ENCODE measurements at regions not wholly inside any gene's neighbourhood (a gene's known extent, or its start where the extent isn't known, plus 50 kb on each side); places are given as distances from the start of the nearest gene placed in this dataset.

DNA sequence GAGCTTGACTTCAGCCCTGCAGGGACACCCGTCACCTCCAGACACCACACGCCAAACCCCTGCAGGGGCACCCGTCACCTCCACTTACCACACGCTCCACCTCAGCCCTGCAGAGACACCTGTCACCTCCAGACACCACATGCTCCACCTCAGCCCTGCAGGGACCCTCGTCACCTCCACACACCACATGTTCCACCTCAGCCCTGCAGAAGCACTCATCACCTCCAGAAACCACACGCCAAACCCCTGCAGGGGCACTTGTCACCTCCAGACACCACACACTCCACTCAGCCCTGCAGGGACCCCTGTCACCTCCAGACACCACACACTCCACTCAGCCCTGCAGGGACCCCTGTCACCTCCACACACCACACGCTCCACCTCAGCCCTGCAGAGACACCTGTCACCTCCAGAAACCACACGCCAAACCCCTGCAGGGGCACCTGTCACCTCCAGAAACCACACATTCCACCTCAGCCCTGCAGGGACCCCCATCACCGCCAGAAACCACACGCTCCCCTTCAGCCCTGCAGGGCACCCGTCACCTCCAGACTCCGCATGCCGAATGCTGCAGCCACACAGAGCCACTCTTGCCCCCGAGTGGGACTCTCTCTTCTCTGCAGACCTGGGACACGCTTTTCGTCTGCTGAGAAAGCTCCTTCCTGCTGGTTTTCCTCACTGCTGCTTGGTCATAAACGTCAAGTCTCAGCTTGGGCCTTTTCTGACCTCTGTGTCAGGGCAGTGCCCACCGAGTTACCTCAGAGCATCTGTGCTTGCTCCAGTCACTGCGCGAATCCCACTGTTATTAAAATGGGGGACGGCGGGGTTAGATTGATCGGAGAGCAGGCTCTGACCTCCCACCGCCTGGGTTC, 77.5 kb upstream of the SALL3 start:
- Histone ChIP-seq H3K27ac (no peak overlapping the region), H3K36me3 (ENCODE audit: low read depth) (no peaks in the 10 kb centered on the region), H3K4me1 (ENCODE audit: insufficient read depth) (no peaks in the 10 kb centered on the region), H3K4me3 (no peak overlapping the region), H3K27me3 (replicated peaks; ENCODE audit: insufficient read depth) (no peaks in the 10 kb centered on the region), H3K9me3 (ENCODE audit: low read depth) (no peaks in the 10 kb centered on the region), H3K4me2 (ENCODE audit: unreplicated experiment) (no peak overlapping the region), H2AFZ (no peak overlapping the region), H3K9ac (no peak overlapping the region), H3K79me2 (ENCODE audit: insufficient read depth) (no peaks in the 10 kb centered on the region), H3F3A (ENCODE audit: insufficient read depth) (no peaks in the 10 kb centered on the region), H4K20me1 (ENCODE audit: insufficient read depth) (no peaks in the 10 kb centered on the region), H3K9me2 (ENCODE audit: insufficient read depth) (no peaks in the 10 kb centered on the region)
- WGBS, 2 experiments (ENCODE audit: low coverage in 1 of 2, low lambda C conversion rate in 2 of 2, missing lambda C conversion rate in 2 of 2), result 17 to 20% methylated on average over 21 to 24 of the region's 24 CpGs
- in situ Hi-C loops (cut with MboI), result no loop called here
- DNase-seq, result no peak
- no peak for TF ChIP-seq EZH2 (IDR thresholded peaks at IDR 0.05; ENCODE audit: insufficient read depth, poor library complexity, severe bottlenecking)
- no peak for TF ChIP-seq EZH2phosphoT487 (IDR thresholded peaks at IDR 0.05; ENCODE audit: insufficient read depth, low read depth)

DNA sequence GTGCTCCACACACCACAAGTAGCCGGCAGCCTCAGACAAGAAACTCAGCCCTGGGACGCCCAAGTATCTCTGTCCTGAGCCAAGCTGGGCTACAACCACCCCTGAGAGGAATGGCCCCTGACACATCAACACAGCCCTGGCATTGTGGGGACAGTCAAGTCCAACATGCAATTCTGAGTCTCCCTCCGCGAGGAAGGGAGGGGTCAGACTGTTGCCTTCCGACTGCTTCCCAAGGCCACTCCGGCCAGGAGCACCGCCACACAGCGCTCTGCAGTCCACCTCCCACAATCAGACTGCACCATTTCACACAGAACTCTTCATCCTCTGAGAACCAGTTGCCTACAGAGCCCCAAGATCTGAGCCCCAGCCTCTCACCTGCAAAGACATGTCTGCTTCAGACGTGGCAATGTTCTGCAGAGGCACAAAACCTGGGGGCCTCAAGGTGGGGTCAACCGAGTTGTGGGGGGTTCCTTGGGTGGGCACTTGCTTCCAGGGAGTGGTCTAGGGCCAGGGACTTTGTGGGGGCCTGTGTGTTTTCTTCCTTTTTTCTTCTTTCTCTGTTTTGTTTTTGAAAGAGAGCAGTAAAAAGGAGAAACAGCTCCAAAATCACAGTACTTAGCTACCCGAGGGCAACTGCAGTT, 76.7 kb upstream of the SALL3 start:
- Histone ChIP-seq H3K79me2 (ENCODE audit: insufficient read depth) (no peaks in the 10 kb centered on the region), H3K4me1 (ENCODE audit: insufficient read depth) (no peaks in the 10 kb centered on the region), H3K36me3 (ENCODE audit: low read depth) (no peaks in the 10 kb centered on the region), H2AFZ (no peak overlapping the region), H3K4me2 (ENCODE audit: unreplicated experiment) (no peak overlapping the region), H3K9ac (no peak overlapping the region), H3K4me3 (no peak overlapping the region), H3K9me3 (ENCODE audit: low read depth) (no peaks in the 10 kb centered on the region), H3F3A (ENCODE audit: insufficient read depth) (no peaks in the 10 kb centered on the region), H3K27ac (no peak overlapping the region), H3K9me2 (ENCODE audit: insufficient read depth) (no peaks in the 10 kb centered on the region), H3K27me3 (replicated peaks; ENCODE audit: insufficient read depth) (no peaks in the 10 kb centered on the region), H4K20me1 (ENCODE audit: insufficient read depth) (no peaks in the 10 kb centered on the region)
- WGBS, 2 experiments (ENCODE audit: low coverage in 1 of 2, low lambda C conversion rate in 2 of 2, missing lambda C conversion rate in 2 of 2), result 42 to 43% methylated on average over 11 of the region's 11 CpGs
- in situ Hi-C loops (cut with MboI), result no loop called here
- no peak for DNase-seq
- TF ChIP-seq EZH2phosphoT487 (IDR thresholded peaks at IDR 0.05; ENCODE audit: insufficient read depth, low read depth) (no peak), EZH2 (IDR thresholded peaks at IDR 0.05; ENCODE audit: insufficient read depth, poor library complexity, severe bottlenecking) (no peak)

GRCh38 chr18:78903436-78904178, 76.0 kb upstream of the SALL3 start:
- no peak for DNase-seq
- Histone ChIP-seq H2AFZ (no peak overlapping the region), H3K9me3 (ENCODE audit: low read depth) (no peaks in the 10 kb centered on the region), H3K9me2 (ENCODE audit: insufficient read depth) (no peaks in the 10 kb centered on the region), H3K4me3 (no peak overlapping the region), H3K4me2 (ENCODE audit: unreplicated experiment) (no peak overlapping the region), H4K20me1 (ENCODE audit: insufficient read depth) (no peaks in the 10 kb centered on the region), H3F3A (ENCODE audit: insufficient read depth) (no peaks in the 10 kb centered on the region), H3K79me2 (ENCODE audit: insufficient read depth) (no peaks in the 10 kb centered on the region), H3K27me3 (replicated peaks; ENCODE audit: insufficient read depth) (no peaks in the 10 kb centered on the region), H3K36me3 (ENCODE audit: low read depth) (no peaks in the 10 kb centered on the region), H3K9ac (no peak overlapping the region), H3K4me1 (ENCODE audit: insufficient read depth) (no peaks in the 10 kb centered on the region), H3K27ac (no peak overlapping the region)
- TF ChIP-seq EZH2phosphoT487 (IDR thresholded peaks at IDR 0.05; ENCODE audit: insufficient read depth, low read depth), result no peak
- no peak for TF ChIP-seq EZH2 (IDR thresholded peaks at IDR 0.05; ENCODE audit: insufficient read depth, poor library complexity, severe bottlenecking)
- WGBS, 2 experiments (ENCODE audit: low coverage in 1 of 2, low lambda C conversion rate in 2 of 2, missing lambda C conversion rate in 2 of 2), result 40 to 44% methylated on average over 22 of the region's 22 CpGs
- in situ Hi-C loops (cut with MboI), result no loop called here

DNA sequence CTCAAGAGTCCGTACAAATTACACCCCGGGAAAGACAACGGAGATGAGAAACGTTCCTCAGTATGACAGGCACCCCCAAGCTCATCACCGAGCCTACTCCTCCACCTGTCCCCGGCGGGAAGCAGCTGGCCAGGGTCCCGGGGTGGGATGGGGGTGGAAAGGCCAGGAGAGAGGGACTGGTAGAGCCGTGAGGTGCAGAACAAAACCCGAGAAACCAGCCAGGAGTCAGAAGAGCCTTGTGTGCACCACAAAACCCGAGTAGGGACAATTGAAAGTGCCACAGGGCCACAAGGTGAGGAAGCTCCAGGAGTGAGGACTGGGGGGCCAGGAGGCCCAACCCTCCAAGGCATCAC, 75.5 kb upstream of the SALL3 start:
- H3K9me3 ChIP-seq (ENCODE audit: low read depth), result no peaks in the 10 kb centered on the region
- H4K20me1 ChIP-seq (ENCODE audit: insufficient read depth), result no peaks in the 10 kb centered on the region

More for the DNA sequence above, 75.5 kb upstream of the SALL3 start:
- 28 to 48% methylated on average over 8 to 11 of the region's 11 CpGs for WGBS, 2 experiments (ENCODE audit: low coverage in 1 of 2, low lambda C conversion rate in 2 of 2, missing lambda C conversion rate in 2 of 2)
- Histone ChIP-seq H3K36me3 (ENCODE audit: low read depth) (no peaks in the 10 kb centered on the region), H3K27me3 (replicated peaks; ENCODE audit: insufficient read depth) (no peaks in the 10 kb centered on the region), H3K79me2 (ENCODE audit: insufficient read depth) (no peaks in the 10 kb centered on the region), H3F3A (ENCODE audit: insufficient read depth) (no peaks in the 10 kb centered on the region), H3K27ac (no peak overlapping the region), H3K4me2 (ENCODE audit: unreplicated experiment) (no peak overlapping the region), H3K4me3 (no peak overlapping the region), H3K9me2 (ENCODE audit: insufficient read depth) (no peaks in the 10 kb centered on the region), H2AFZ (no peak overlapping the region), H3K9ac (no peak overlapping the region), H3K4me1 (ENCODE audit: insufficient read depth) (no peaks in the 10 kb centered on the region)
- in situ Hi-C loops (cut with MboI), result no loop called here
- no peak for DNase-seq
- TF ChIP-seq EZH2 (IDR thresholded peaks at IDR 0.05; ENCODE audit: insufficient read depth, poor library complexity, severe bottlenecking) (no peak), EZH2phosphoT487 (IDR thresholded peaks at IDR 0.05; ENCODE audit: insufficient read depth, low read depth) (no peak)
